Epithelial cell of esophagus (primary cell): ENCODE measurements at regions not wholly inside any gene's neighbourhood (a gene's known extent, or its start where the extent isn't known, plus 50 kb on each side); places are given as distances from the start of the nearest gene placed in this dataset.
"Not testable (repeated sequence)": the region's sequence is repeated elsewhere in the genome, so short reads cannot be mapped to it uniquely, and the experiment has no call there.

Experiments used
- DNase-seq: peaks from one replicate; pipeline ENCODE4 v3.0.0; 2010; ENCODE audit warnings: low read depth
- H3K4me3 ChIP-seq: 2 replicates; pipeline ENCODE4 v1.5.1; 2011; ENCODE audit warnings: mild to moderate bottlenecking, low read length, control low read depth
- TF ChIP-seq, protein P1 (sequence below): IDR thresholded peaks from 2 replicates; pipeline ENCODE4 v1.5.1; 2011; ENCODE audit warnings: low read depth, mild to moderate bottlenecking, low read length, control low read depth, inconsistent platforms; ENCODE audit not compliant: insufficient read depth; ENCODE audit errors: missing control alignments

DNA sequence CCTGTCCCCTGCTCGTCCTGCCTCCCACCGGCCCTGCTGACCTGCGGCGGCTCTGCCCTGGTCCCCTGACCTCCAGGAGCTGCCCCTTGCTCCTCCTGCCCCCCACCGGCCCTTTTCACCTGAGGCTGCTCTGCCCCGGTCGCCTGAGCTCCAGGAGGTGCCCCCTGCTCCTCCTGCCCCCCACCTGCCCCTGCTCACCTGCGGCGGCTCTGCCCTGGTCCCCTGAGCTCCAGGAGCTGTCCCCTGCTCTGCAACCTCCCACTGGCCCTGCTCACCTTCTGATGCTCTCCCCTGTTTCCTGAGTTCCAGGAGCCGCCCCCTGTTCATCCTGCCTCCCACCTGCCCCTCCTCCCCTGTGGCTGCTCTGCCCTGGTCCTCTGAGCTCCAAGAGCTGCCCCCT lies 101.3 kb downstream of the TMEM121 start:
- TF ChIP-seq, protein P1, sequence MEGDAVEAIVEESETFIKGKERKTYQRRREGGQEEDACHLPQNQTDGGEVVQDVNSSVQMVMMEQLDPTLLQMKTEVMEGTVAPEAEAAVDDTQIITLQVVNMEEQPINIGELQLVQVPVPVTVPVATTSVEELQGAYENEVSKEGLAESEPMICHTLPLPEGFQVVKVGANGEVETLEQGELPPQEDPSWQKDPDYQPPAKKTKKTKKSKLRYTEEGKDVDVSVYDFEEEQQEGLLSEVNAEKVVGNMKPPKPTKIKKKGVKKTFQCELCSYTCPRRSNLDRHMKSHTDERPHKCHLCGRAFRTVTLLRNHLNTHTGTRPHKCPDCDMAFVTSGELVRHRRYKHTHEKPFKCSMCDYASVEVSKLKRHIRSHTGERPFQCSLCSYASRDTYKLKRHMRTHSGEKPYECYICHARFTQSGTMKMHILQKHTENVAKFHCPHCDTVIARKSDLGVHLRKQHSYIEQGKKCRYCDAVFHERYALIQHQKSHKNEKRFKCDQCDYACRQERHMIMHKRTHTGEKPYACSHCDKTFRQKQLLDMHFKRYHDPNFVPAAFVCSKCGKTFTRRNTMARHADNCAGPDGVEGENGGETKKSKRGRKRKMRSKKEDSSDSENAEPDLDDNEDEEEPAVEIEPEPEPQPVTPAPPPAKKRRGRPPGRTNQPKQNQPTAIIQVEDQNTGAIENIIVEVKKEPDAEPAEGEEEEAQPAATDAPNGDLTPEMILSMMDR: no peak
- H3K4me3 ChIP-seq: no peak overlapping the region
- no peak for DNase-seq

DNA sequence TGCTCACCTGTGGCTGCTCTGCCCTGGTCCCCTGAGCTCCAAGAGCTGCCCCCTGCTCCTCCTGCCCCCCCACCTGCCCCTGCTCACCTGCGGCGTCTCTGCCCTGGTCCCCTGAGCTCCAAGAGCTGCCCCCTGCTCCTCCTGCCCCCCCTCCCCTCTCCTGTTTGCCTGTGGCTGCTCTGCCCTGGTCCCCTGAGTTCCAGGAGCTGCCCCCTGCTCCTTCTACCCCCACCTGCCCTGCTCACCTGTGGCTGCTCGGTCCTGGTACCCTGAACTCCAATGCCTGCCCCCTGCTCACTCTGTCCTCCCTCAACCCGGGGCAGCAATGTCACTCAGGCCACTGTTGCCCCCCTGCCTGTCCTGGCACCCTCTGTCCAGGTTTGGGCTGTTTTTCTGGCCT lies 101.7 kb downstream of the TMEM121 start:
- DNase-seq, H3K4me3 ChIP-seq: not testable (repeated sequence)

DNA sequence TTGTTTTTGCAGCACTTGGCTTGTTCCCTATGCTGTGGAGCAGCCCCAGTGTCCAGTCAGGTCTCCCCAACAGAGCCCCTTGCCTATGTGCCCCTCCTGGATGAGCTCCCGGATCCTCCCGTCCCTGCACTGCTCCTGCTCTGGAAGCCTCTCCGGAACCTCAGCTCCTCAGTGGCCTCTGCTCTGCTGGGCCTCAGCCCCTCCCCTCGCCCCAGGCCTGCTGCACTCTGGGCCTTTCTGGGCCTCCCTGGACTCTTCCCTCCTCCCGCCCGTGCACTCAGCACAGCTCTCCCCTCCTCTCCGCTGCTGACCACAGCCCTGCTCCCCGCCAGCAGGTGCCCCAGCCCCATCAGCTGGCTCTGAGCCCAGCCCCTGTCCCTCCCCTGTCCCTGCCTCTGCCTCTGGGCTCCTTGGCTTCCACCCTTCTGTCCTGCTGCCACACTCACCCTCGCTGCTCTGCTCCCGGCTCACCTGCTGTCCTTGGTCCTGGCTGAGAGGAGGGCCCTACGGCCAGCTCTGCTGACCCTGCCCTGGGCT lies 102.2 kb downstream of the TMEM121 start:
- not testable (repeated sequence) for DNase-seq, H3K4me3 ChIP-seq

DNA sequence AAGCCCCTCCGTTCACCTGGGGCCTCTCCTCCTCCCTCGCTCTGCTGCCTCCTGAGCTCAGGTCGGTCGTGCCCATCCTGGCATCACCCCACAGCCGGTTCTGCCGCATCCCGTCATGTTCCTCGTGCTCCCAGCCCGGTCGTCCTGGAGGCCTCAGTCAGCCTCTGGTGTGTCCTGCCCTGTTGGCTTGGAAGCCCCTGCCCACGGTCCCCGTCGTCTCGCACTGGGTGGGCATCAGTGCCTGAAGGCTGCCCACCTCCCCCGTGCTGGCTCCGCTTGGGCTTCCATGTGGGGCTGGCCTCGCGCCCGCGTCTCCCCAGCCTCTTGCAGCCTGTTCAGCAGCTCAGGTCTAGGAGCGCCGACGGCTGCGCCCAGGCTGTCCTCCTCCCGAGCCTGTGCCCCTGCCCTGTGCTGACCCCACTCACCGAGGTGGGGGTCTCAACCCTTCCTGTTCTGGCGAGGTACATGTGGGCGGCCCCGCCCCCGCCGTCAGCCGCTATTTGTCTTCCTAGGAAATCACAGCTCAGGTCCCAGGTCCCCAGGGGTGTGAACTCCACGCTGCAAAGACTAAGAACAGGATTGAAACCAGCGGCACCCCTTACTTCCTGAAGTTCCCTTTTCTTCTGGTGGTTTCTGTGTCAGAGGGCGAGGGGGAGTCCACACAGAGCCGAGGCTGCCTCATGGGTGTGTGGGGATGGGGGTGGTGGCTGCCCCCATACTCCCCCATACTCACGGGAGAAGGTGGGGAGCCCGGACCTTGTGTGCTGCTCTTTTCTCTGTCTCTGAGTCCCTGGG lies 102.9 kb downstream of the TMEM121 start:
- not testable (repeated sequence) for H3K4me3 ChIP-seq, DNase-seq

DNA sequence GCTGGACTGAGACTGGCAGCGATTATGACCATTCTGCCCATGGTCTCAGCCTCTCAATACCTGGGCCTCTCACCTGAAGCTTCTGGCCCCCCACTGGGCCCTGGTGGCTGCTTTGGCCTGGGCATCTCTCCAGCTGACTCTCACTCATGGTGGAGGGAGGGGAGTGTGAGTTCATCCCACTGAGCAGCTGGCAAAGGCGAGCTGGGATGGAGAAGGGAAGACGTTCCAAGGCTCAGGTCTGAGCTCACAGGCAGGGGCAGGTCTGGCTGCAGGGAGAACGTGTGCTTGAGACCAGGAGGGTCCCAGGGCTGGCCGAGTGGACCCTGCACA lies 103.5 kb downstream of the TMEM121 start:
- DNase-seq: no peak
- H3K4me3 ChIP-seq: no peak overlapping the region
- TF ChIP-seq, protein P1: no peak

DNA sequence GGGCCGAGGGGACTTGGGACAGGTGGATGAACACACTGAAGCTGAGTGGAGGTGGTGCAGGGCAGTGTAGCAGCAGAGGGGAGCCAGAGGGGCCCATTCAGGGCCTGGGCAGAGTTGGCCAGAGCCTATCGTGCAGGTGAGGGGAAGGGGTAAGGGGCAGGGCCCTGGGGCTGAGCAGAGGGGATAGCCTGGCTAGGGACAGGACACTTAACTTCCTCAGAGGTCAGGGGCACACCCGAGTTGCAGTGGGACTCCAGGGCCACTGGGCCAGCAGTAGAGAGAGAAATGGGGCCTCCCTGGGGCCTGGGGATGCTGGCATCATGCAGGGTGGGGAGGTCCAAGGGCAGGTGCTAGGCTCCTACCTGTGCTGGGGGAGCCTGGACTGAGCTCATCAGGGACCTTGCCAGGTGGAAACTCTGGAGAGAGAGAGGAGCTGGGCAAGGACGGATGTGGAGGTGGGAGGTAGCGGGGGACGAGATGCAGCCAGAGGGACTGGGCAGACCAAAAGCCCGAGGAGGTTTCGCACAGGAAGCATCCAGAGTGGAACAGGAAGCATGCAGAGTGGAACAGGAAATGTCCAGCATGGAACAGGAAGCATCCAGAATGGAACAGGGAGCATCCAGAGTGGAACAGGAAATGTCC lies 104.0 kb downstream of the TMEM121 start:
- not testable (repeated sequence) for DNase-seq, H3K4me3 ChIP-seq

DNA sequence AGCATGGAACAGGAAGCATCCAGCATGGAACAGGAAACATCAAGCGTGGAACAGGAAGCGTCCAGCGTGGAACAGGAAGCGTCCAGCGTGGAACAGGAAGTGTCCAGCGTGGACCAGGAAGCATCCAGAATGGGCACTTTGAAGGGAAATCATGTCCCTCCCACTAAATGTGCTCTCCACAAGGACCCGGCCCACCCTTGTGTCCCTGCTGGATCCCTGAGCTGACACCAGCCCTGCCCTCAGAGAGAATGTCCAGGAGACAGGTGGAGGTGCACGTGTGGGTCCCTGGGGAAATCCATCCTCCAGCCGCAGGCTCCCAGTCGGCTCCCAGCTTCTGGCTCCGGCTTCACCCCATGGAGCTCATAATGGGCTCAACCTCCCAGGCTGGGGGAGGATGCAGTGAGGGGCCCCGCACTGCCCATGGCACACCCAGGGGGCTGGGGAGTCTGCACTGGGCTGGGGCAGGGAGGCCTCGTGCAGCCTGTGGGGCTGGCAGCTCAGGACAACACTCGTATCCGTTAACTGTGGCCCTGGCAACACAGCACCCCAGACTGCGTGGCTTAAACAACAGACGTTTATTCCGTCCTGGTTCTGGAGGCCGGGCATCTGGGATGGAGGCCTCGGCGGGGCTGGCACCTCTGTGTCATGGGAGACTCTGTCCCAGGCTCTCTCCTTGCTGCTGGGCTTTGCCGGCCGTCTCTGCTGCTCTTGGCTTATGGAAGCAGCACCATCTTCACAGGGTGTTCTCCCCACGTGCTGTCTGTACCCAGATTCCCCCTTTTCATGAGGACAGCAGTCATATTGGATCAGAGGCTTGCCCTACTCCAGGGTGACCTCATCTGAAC lies 104.8 kb downstream of the TMEM121 start:
- DNase-seq, H3K4me3 ChIP-seq: not testable (repeated sequence)

DNA sequence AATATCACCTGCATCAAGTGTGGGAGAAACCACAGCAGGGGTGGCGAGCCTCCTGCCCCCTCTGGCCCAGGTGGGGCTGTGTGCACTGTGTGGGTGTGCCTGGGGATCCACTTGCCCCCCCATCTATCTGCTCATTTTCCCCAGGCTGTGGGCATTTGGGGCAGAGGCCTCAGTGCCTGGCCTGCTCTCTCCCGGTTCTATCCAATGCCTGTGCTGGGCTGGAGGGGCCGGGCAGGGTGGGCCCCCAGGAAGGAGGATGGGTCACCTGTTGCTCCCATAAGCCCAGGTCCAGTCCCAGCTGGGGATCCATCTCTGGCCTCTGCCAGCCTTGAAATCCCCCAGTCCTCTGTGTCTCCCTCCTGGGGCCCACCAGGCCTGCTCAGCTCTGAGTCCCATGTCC lies 105.6 kb downstream of the TMEM121 start:
- no peak overlapping the region for H3K4me3 ChIP-seq
- TF ChIP-seq, protein P1: no peak
- no peak for DNase-seq

DNA sequence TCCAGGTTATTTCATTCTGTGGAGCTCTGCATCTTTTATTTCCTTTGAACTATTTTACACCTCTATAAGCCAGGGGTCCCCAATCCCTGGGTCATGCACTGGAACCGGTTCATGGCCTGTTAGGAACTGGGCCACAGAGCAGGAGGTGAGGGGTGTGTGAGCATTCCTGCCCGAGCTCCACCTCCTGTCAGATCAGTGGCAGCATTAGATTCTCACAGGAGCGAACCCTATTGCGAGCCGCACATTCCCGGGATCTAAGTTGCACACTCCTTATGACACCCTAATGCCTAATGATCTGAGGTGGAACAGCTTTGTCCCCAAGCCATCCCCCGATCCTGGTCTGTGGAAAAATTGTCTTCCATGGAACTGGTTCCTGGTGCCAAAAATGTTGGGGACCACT lies 107.2 kb downstream of the TMEM121 start:
- not testable (repeated sequence) for DNase-seq, H3K4me3 ChIP-seq

DNA sequence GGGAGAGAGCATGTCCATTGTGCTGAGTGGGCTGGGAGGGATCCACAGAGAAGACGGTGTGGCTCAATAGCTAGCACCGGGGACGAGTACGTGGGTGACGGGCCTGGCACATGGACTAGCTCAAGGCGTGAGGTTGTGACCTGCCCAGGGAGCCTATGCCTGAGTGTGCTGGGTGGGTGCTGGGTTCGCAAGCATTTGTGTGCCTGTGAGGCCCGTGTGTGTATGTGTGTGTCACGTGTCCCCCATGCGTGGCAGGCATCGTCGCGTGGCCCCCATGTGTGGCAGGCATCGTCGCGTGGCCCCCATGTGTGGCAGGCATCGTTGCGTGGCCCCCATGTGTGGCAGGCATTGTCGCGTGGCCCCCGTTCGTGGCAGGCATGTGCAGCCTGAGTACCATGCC lies 109.2 kb downstream of the TMEM121 start:
- TF ChIP-seq, protein P1: no peak
- no peak overlapping the region for H3K4me3 ChIP-seq
- no peak for DNase-seq

DNA sequence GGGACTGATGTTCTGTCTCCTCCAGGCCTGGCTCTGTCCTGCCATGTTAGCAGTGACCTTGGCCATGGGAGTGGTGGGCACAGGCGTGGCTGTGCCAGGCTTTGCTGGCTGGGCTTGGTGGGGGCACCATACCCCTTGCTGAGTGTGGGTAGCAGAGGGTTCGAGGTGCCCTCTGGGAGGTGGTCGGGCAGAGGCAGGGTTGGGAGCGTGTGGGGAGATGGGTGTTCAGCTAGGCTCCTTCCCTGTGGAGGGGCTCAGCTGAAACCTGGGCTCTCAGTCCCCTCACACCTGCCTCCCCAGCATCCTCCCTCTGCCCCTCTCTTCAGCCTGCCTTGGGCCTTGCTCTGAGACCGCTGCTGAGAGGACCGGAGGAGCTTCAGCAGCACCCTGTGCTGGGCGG lies 109.6 kb downstream of the TMEM121 start:
- DNase-seq, H3K4me3 ChIP-seq: not testable (repeated sequence)
